HG03196 (cell line): ENCODE measurements at regions not wholly inside any gene's neighbourhood (a gene's known extent, or its start where the extent isn't known, plus 50 kb on each side); places are given as distances from the start of the nearest gene placed in this dataset.

Experiments used
- ATAC-seq: cut with Tn5 transposase; IDR thresholded peaks from one replicate; pipeline ENCODE4 v1.9.1; 2021; ENCODE audit not compliant: unreplicated experiment

GRCh38 chr13:60794751-60795150, 397.7 kb downstream of the TDRD3 start:
- no peak for ATAC-seq

- no peak for ATAC-seq
Measured at GRCh38 chr13:60790620-60791019, 393.6 kb downstream of the TDRD3 start.

DNA sequence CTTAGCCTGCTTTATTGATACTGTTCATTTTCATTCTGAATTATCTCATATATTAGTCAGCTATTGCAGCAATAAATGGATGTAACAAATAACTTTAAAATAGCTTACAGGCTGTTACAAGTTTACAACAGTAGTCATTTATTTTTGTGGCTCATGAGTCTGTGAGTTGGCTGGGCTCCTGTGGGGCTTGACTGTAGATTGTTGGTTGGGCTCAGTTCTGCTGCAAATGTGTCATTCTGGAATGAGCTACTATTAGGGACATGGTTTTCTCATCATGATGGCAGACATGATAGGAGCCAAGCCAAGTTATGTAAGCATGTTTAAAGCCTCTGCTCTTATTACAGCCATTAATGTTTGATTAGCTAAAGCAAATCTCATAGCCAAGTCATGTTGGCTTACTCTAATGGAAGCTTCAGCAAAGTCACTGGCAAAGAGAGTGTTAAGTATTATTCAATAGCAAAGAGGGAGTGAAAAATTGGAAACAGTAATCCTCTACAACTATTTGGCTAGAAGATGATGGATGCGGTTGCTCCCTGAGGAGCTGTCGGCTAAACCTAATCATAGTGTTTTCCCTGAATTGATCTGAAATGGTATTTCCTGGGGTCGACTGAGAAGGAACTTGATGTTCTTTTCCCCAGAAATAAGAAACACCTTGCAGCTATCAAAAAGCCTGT, 391.3 kb downstream of the TDRD3 start:
- no peak for ATAC-seq

DNA sequence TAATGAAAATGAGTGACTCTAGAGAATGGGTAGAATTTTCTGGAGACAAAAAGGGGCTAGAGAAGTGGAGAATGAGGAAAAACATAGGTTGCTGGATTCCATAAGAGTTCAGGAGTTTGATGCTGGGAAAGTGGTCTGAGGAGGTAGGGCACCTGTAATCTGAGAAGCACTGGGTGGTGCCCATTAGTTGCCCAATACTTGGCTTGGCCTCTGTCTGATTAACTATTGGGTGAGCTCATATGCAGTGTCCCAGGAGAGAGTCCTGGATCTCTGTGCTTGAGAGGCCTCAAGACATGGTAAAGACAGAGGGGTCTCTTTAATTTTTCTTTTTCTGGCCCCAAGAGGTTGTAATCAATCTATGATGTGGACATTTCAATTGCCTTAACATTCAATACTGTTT, 390.1 kb downstream of the TDRD3 start:
- no peak for ATAC-seq

GRCh38 chr13:60772726-60773125, 375.7 kb downstream of the TDRD3 start:
- no peak for ATAC-seq

DNA sequence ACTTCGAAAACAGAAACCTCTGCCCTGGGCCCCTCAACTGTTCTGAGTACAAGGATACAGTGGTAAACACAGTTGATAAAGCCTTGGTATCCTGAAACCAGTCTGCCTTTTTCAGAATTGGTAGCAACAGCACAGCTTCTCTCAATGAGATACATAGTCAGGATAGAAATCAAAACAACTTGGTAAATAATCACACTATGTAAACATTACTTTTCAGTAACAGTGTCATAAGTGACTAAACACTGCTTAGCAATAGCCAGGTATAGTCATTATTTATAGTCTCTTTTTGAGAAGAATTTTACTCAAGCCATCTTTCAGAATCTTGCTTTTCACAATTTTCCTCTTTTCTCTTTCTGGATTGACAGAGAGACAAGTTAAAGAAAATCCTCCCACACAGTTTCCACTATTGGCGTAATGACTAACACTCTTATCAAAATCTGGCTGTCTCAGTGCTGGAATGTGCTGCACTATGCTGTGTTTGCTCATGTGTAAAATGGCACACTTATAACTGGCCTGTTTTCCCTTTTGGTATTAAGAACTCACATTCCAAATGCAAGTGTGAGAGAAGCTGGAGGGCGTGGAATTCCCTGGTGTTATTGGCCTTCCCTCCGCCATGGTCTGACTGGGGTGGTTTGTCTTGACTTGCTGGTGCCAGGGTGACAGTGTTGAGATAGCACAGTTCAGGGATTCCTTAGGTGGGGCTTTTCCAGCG, 368.8 kb downstream of the TDRD3 start:
- ATAC-seq = no peak

- ATAC-seq = no peak
Measured at GRCh38 chr13:60759499-60759898, 362.5 kb downstream of the TDRD3 start.

DNA sequence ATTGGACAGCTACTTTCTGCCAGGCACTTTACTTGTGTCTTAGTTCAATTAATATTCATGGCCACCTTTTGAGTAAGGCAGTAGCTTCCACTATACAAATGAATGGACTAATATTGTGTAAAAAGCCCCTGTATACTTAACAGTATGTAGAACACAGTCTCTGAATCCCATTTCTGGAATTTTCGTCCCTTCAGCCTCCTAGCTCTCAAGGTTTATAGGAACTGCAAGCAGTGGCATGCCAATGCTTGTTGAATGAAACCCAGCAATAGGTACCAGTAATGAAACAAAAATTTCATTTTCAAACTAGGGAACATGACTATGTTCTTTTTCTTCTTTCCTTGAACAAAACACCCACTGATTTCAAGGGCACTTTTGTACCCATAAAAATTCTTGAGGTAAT, 361.6 kb downstream of the TDRD3 start:
- no peak for ATAC-seq

GRCh38 chr13:60757501-60758215, 360.6 kb downstream of the TDRD3 start:
- ATAC-seq = no peak

DNA sequence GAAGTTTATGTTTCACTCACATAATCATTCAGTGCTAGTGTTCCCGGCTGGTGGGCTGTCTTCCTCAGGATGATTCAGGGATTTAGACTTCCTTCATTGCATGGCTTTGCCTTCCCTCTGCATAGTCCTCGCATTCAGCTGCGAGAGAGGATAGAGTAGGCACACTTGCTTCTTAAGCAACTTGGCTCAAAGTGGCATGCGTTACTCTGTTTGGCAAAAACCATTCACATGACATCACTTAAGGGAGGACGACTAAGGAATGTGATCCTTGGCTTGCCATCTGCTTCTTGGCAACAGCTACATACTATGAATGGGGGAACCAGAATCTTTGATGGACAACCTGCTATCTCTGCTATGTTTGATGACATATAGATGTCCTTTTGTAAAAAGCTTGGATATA, 359.3 kb downstream of the TDRD3 start:
- no peak for ATAC-seq

- no peak for ATAC-seq
Measured at GRCh38 chr13:60755380-60756163, 358.6 kb downstream of the TDRD3 start.

GRCh38 chr13:60754211-60755090, 357.4 kb downstream of the TDRD3 start:
- no peak for ATAC-seq

DNA sequence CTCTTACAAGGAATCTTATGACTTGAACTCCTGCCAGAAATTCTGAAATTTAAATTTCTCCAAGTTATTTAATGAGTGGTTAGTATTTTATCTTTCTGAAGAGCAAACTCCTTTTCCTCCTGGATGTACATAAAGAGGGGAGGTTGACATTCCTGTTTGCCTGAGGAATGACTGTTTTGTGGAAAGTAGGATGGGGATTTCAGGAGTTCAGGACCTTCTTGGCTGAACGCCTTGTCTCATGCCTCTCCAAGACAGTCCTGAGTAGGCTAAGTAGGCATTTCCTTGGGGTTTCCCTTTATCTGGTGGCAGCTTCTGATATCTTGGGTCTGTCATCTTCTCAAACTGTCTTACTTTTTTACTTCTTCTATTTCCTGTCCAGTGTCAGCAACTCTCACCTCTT, 356.6 kb downstream of the TDRD3 start:
- ATAC-seq = no peak

DNA sequence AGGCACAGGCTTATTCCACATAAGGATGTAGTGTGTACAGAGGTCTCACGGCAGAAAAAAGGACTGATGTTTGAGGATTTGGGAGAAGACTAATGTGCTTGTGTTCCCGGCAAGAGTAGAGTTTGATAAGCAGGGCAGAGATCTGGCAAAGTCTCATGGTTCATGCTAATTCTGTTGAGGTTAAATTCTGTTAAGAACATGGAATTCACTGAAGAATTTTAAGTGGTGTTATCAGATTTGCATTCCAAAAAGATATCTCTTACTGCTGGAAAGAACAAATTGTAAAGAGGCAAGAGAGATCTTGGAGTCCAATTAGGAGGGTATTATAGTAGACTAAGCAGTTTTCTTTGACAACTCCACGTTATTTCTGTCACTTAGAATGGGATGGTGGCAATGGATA, 348.3 kb downstream of the TDRD3 start:
- ATAC-seq = no peak

GRCh38 chr13:60733933-60734332, 336.9 kb downstream of the TDRD3 start:
- ATAC-seq = no peak

GRCh38 chr13:60727140-60727539, 330.1 kb downstream of the TDRD3 start:
- no peak for ATAC-seq

DNA sequence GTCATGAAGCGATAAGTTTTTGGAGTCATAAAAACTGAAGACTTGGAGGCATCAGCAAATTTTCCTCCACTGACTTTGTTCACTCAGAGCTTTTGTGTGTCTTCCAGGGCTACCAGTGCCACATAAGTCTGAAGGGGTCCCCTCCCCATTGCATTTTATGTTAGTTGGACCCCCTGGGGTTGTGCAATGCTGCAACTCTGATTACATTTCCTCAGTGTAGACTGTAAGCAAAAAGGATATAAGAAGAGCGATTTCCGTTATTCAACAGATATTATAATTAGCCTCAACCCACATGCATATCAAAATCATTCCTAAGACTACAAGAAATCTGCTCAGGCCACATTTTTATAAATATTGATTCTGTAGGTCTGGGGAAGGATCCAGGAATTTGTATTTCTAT, 324.0 kb downstream of the TDRD3 start:
- ATAC-seq = no peak

GRCh38 chr13:60720590-60720989, 323.6 kb downstream of the TDRD3 start:
- no peak for ATAC-seq

- ATAC-seq = no peak
Measured at GRCh38 chr13:60716313-60716712, 319.3 kb downstream of the TDRD3 start.

- no peak for ATAC-seq
Measured at GRCh38 chr13:60707878-60708277, 310.9 kb downstream of the TDRD3 start.
